ENCODE measurements at regions not wholly inside any gene's neighbourhood (a gene's known extent, or its start where the extent isn't known, plus 50 kb on each side); places are given as distances from the start of the nearest gene placed in this dataset.

DNA sequence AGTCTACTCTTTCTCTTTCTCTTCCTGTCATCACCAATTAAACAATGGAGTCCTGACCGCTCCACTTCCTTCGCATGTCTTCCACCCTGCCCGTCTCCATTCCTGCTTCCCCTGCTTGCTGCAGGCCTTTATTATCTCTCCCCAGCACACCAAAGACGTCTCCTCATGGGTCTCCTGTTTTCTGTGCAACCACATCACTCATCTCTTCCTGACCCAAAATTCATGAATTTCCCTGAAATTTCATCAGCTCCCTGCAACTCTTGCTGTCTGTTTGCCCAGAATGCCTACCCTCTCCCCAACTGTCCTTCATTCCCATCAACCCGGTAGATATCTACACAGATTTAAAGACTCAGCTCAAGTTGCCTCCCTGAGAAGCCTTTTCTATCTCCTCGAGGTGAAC lies 76.7 kb upstream of the ALOX12 start:
- Mint-ChIP-seq H3K4me3 (no peak overlapping the region), H3K27ac (no peak overlapping the region), H3K9me3 (peaks cover 6% of the 10 kb centered on the region), H3K4me1 (no peaks in the 10 kb centered on the region), H3K27me3 (ENCODE audit: low read depth) (peaks cover 28% of the 10 kb centered on the region), H3K36me3 (no peaks in the 10 kb centered on the region)
- no peak for DNase-seq (ENCODE audit: low spot score in 2 of 2, unreplicated experiment in 2 of 2)
- no peak for TF ChIP-seq CTCF (IDR thresholded peaks at IDR 0.05; ENCODE audit: unreplicated experiment)

DNA sequence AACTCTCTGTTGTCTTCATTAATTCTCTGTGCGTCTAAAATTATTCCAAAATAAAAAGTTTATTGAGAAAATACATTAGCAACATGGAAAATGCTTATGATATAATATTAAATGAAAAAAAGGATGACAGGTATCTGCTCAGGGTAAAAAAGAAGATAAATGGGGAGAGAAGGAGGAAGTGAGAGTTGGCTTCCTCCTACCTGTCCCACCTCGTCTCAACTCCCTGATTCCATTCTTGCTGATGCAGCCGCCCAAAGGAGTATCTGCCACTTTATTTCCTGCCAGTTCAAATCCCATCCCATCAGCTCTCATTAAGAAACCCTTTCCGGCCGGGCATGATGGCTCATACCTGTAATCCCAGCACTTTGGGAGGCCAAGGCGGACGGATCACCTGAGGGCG lies 72.5 kb upstream of the ALOX12 start:
- peaks cover 19% of the 10 kb centered on the region for H3K27me3 Mint-ChIP-seq (ENCODE audit: low read depth)
- TF ChIP-seq CTCF (IDR thresholded peaks at IDR 0.05; ENCODE audit: unreplicated experiment) = no peak
- H3K36me3 Mint-ChIP-seq = peaks cover 9% of the 10 kb centered on the region
- no peaks in the 10 kb centered on the region for H3K4me1 Mint-ChIP-seq
- H3K4me3 Mint-ChIP-seq = no peak overlapping the region
- H3K27ac Mint-ChIP-seq = no peak overlapping the region
- no peak for DNase-seq (ENCODE audit: low spot score in 2 of 2, unreplicated experiment in 2 of 2)
- peaks cover 12% of the 10 kb centered on the region for H3K9me3 Mint-ChIP-seq

DNA sequence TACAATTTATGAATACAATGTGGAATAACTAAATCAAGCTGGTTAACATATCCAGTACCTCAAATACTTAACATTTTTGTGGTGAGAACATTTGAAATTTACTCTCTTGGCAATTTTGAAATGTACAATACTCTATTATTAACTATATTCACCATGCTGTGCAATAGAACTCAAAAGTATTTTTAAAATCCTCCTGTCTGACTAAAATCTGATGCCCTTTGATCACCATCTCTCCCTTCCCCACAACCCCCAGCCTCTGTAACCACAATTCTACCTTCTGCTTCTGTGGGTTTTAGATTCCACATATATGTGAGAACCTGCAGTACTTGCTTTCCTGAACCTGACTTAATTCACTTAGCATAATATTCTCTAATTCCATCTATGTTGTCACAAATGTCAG lies 71.6 kb upstream of the ALOX12 start:
- TF ChIP-seq CTCF (IDR thresholded peaks at IDR 0.05; ENCODE audit: unreplicated experiment) = no peak
- DNase-seq (ENCODE audit: low spot score in 2 of 2, unreplicated experiment in 2 of 2) = no peak
- Mint-ChIP-seq H3K4me1 (no peaks in the 10 kb centered on the region), H3K36me3 (peaks cover 9% of the 10 kb centered on the region), H3K9me3 (peaks cover 16% of the 10 kb centered on the region), H3K27ac (no peak overlapping the region), H3K4me3 (no peak overlapping the region), H3K27me3 (ENCODE audit: low read depth) (peaks cover 23% of the 10 kb centered on the region)

DNA sequence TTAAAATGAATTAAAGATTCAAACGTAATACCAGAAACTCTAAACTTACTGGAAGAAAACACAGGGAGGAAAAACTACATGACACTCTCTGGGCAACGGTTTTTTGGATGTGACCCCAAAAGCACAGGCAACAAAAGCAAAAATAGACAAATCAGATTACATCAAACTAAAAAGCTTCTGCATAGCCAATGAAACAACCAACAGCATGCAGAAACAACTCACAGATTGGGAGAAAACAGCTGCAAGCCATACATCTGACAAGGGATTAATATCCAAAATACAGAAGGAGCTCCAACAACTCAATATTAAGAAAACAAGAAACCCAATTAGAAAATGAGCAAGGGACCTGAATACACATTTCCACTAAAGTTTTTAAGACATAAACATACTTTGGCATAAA lies 69.2 kb upstream of the ALOX12 start:
- H3K27ac Mint-ChIP-seq = no peak overlapping the region

DNA sequence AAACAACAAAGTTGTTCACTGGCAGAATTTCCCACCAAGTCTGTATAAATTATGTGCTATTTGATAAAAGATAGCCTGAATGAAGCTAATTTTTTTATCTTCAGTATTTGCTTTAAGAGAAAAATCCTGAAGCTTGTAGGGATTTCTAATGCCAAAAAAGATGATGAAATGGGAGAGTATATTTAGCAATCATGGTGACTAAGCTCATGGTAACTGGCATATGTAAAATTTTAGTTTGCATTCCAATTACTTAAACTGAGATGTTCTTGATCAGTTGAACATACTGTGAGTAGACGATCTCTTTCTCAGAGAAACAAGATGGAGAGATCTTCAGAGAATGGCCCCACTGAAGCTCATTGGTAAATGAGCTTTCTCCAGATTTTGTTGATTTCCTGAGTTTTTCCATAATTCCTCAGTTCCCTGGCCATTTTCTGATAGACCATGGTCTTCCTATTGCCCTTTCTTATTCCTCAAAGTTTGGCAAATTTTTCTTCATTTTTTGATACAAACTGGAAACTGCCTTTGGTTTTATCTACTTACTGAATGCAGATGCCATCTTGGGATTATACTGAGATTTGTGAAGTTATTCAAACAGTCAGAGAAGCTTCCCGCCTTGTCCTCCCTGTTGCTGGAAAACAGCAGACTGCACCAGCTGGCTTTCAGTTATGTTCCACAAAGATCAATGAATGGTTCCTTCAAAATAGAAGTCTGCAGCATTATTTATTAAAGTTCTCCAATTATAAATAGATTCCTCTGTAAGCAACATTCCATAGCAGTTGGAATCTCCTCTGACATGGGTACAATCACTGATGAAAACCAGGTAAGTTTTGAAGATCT lies 68.3 kb upstream of the ALOX12 start:
- H3K27ac Mint-ChIP-seq = no peak overlapping the region
- no peak for TF ChIP-seq CTCF (IDR thresholded peaks at IDR 0.05; ENCODE audit: unreplicated experiment)
- no peak overlapping the region for H3K4me3 Mint-ChIP-seq
- peaks cover 9% of the 10 kb centered on the region for H3K36me3 Mint-ChIP-seq
- DNase-seq (ENCODE audit: low spot score in 2 of 2, unreplicated experiment in 2 of 2) = no peak
- peaks cover 18% of the 10 kb centered on the region for H3K9me3 Mint-ChIP-seq
- H3K4me1 Mint-ChIP-seq = no peaks in the 10 kb centered on the region
- peaks cover 17% of the 10 kb centered on the region for H3K27me3 Mint-ChIP-seq (ENCODE audit: low read depth)

More for the DNA sequence above, 69.2 kb upstream of the ALOX12 start:
- Mint-ChIP-seq H3K4me3 (no peak overlapping the region), H3K27me3 (ENCODE audit: low read depth) (peaks cover 20% of the 10 kb centered on the region), H3K9me3 (peaks cover 18% of the 10 kb centered on the region), H3K36me3 (peaks cover 9% of the 10 kb centered on the region), H3K4me1 (no peaks in the 10 kb centered on the region)
- no peak for TF ChIP-seq CTCF (IDR thresholded peaks at IDR 0.05; ENCODE audit: unreplicated experiment)
- DNase-seq (ENCODE audit: low spot score in 2 of 2, unreplicated experiment in 2 of 2) = no peak
